GM19025 (cell line): ENCODE measurements at regions not wholly inside any gene's neighbourhood (a gene's known extent, or its start where the extent isn't known, plus 50 kb on each side); places are given as distances from the start of the nearest gene placed in this dataset.

Source experiments
- ATAC-seq: cut with Tn5 transposase; IDR thresholded peaks from one replicate; pipeline ENCODE4 v1.9.1; 2021; ENCODE audit warnings: mild to moderate bottlenecking, low read depth, moderate library complexity; ENCODE audit not compliant: unreplicated experiment

DNA sequence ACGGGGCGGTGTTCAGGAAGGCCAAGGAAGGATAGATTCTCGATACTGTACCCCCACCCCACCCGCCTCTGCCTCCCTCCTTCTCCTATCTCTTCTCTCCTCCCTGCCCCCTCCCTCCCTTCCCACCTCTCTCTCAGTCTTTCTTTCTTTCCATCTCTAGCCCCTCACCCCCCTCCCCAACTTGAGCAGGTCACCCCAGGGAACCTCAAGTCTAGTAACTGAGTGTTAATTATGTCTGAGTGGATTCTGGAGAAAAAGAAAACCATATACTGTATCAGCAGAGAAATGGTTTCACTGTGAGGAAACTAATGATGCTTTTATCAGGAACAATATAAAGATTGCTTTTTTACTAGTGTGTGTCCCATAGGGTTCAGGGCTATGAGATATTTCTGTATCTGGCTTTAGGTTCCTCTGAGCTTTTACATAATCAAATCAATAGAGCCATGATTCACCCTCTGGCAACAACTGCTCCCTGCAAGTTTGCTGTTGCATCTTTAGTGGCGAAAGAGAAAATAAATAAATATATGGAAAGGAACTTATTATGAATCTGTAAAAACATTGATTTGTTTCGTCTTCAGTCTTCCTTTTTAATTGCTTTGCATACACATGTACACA lies 639.7 kb downstream of the CCDC171 start:
- ATAC-seq = no peak

- no peak for ATAC-seq
Measured at GRCh38 chr9:16193066-16193465, 640.2 kb downstream of the CCDC171 start.

GRCh38 chr9:16196206-16196605 lies 643.4 kb downstream of the CCDC171 start:
- ATAC-seq = no peak

- no peak for ATAC-seq
Measured at GRCh38 chr9:16197578-16198370, 644.9 kb downstream of the CCDC171 start.

GRCh38 chr9:16198996-16199395 lies 646.2 kb downstream of the CCDC171 start:
- ATAC-seq = no peak

DNA sequence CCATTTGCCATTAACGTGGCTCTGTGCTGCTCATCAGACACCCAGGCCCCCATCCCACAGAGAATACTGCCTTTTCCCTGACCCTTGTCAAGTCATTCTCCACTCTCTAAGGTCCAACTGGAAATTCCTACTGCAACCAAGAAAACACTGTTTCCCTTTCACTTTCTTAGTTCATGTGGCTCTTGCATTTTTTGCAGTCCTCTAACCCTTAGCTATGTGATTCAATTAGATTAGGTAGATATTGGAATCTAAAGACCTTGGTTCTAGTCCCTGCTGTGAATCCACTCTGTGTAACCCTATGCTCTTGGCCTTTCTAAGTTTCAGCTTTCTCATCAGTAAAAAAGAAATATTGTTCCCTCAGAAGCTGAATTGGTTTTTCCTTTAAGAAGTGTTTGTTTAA lies 649.4 kb downstream of the CCDC171 start:
- no peak for ATAC-seq

GRCh38 chr9:16202914-16203728 lies 650.3 kb downstream of the CCDC171 start:
- no peak for ATAC-seq

DNA sequence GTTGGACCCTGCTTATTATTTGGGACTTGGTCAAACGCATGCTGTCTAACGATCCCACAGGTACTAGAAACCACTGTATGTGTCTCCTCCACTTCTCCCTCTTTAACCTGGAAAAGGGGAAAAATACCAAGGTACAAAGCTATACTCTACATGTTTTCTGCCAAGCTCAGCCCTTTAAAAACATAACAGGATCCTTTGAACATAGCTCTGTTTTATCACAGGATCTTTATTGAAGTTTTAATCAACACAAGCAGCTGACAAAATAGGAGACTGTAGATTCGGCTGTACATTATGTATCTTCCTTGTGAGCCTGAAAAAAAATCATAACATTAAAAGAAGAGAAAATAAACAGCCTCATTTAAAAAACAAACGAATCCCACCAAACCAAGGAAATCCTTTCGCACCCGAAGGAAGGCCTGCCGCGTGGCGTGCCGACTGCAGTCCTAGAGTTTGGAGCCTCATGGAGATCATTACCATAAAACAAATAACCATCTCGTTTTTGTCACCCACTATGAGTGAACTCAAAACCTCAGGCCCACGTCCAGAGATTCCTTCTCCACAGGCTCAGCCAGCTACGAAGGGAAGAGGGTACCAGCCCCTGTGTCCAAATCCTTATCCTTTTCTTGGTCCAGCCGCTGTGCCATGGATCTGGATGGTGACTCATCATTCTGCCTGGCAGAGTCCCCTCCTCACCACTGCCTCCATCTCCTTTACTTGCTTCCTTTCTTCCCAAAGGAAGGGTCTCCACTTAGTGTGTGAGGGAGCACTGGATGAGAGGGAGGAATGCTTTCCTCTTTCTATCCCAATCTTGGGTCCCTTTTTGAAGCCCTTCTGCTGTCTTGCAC lies 651.1 kb downstream of the CCDC171 start:
- no peak for ATAC-seq

DNA sequence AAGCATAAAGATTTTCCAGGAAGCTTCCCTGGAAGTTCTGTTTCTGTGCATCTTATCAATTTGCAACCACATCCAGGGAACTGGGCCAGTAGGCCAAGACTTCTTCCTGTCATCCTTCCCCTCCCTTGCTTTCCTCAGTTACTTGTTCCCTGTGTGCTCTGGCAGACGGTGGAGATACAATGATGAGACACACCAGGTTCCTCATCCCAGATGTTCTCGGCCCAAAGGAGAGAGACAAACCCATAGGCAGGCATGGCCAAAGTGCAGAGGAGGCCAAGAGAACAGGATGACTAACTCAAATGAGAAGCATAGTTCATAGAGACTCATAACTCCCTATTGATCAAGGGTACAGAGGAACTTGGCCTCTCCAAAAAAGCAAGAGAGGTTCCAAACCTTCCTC lies 652.6 kb downstream of the CCDC171 start:
- no peak for ATAC-seq

GRCh38 chr9:16206518-16206917 lies 653.7 kb downstream of the CCDC171 start:
- ATAC-seq = no peak

- no peak for ATAC-seq
Measured at GRCh38 chr9:16207161-16207560, 654.3 kb downstream of the CCDC171 start.

DNA sequence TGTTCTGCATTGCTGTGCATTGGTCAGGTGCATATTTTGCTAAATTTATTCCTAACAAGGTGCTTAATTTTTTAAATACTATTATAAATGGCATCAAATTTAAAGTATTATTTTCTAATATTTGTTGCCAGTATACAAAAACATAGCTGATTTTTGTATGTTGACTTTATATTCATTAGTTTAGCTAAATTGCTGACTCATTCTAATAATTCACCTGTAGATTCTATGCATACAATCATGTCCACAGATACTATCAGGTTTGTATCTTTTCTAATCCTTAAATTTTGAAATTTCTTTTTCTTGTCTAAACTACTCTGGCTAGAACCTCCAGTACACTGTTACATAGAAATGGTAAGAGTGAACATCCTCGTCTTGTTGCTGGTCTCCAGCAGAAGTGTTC lies 657.6 kb downstream of the CCDC171 start:
- ATAC-seq = no peak

- ATAC-seq = no peak
Measured at GRCh38 chr9:16211946-16212345, 658.5 kb downstream of the BNC2 start.

- ATAC-seq = no peak
Measured at GRCh38 chr9:16213781-16214515, 656.5 kb downstream of the BNC2 start.

GRCh38 chr9:16214677-16215352 lies 655.7 kb downstream of the BNC2 start:
- no peak for ATAC-seq

GRCh38 chr9:16215353-16215680 lies 655.2 kb downstream of the BNC2 start:
- ATAC-seq = no peak

DNA sequence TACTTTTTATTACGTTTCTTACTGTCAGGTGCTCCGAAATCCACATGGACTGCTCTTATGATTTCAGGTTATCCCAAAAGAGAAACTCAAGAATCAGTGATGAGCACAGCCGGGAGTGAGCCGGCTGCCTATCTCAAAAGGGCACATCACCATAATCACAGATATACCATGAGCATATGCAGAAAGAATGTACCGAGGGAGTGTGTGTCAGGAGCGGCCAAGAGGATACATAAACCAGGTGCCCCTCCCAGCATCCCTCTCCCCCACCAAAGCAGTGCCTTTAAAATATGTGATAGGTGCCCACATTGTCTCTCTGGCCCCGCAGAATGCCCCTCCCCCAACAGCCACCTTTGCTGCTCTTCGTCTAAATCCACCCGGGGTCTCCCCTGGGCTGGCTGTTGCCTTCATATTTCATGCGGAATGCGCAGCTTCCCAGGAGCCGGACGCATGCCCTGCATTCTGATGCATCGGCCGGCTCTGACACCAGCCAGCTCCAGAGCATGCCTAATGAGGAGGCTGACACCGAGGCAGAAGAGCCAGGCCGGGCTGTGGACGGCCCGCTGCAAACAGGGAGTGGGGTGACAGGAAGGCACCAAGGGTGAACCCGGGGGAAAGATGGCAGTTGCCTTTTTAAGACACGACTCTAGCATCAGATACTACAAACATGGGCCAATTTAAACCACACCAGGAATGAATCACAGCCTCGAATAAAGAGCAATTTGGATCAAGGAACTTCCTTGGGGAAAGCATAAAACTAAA lies 652.3 kb downstream of the BNC2 start:
- no peak for ATAC-seq

DNA sequence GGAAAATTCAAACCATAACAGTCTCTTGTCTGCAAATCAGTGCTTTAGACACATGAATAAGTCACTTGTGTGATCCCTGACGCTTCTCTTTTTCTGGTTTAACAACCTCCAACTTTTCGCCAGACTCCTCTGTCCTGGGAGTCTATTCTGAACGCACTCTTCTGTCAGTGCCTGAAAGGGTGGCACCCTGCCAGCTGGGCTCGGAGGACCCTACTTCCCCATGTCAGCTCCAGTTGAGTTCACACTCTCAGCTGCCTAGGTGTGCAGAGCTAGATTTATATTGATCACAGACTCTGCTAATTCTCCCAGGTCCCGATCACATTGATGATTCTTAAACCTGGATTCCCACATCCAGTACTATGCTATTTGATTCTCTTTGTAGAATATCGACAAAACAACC lies 649.1 kb downstream of the BNC2 start:
- ATAC-seq = peak; percentile 35
